ENCODE measurements at regions not wholly inside any gene's neighbourhood (a gene's known extent, or its start where the extent isn't known, plus 50 kb on each side); places are given as distances from the start of the nearest gene placed in this dataset.

DNA sequence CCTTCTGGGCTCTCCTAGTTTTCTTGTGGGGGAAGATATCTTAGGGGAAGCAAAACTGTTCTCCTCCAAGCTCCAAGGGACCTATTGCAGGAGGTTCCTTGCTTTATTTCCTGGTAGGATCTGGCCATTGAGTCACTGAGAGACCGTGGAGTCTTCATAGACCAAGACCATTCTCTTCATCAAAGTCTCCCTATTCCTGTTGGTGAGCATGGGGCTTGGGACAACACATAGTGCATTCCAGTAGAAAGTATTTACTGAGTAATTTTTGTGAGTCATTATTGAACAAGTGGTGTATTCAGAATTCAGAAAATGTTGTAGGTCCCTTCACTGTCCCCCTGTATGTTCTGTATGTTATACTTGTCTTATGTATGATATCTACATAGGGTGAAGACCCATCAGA is 133.6 kb downstream of the CDH26 start:
- TF ChIP-seq, protein P1, sequence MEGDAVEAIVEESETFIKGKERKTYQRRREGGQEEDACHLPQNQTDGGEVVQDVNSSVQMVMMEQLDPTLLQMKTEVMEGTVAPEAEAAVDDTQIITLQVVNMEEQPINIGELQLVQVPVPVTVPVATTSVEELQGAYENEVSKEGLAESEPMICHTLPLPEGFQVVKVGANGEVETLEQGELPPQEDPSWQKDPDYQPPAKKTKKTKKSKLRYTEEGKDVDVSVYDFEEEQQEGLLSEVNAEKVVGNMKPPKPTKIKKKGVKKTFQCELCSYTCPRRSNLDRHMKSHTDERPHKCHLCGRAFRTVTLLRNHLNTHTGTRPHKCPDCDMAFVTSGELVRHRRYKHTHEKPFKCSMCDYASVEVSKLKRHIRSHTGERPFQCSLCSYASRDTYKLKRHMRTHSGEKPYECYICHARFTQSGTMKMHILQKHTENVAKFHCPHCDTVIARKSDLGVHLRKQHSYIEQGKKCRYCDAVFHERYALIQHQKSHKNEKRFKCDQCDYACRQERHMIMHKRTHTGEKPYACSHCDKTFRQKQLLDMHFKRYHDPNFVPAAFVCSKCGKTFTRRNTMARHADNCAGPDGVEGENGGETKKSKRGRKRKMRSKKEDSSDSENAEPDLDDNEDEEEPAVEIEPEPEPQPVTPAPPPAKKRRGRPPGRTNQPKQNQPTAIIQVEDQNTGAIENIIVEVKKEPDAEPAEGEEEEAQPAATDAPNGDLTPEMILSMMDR (IDR thresholded peaks at IDR 0.05) = no peak
- no peak for TF ChIP-seq EP300 (IDR thresholded peaks at IDR 0.05)
- TF ChIP-seq POLR2A (IDR thresholded peaks at IDR 0.05) = no peak
